LNCAP (cell line): ENCODE measurements at regions not wholly inside any gene's neighbourhood (a gene's known extent, or its start where the extent isn't known, plus 50 kb on each side); places are given as distances from the start of the nearest gene placed in this dataset.

Source experiments
- CTCF ChIP-seq: fragments of 450-650 bp; IDR thresholded peaks from 2 replicates; pipeline ENCODE4 v1.5.1; 2017; ENCODE audit warnings: mild to moderate bottlenecking

- TF ChIP-seq CTCF, result no peak
Observed at GRCh38 chr13:90622541-90622940, 724.9 kb upstream of the MIR17HG start.

DNA sequence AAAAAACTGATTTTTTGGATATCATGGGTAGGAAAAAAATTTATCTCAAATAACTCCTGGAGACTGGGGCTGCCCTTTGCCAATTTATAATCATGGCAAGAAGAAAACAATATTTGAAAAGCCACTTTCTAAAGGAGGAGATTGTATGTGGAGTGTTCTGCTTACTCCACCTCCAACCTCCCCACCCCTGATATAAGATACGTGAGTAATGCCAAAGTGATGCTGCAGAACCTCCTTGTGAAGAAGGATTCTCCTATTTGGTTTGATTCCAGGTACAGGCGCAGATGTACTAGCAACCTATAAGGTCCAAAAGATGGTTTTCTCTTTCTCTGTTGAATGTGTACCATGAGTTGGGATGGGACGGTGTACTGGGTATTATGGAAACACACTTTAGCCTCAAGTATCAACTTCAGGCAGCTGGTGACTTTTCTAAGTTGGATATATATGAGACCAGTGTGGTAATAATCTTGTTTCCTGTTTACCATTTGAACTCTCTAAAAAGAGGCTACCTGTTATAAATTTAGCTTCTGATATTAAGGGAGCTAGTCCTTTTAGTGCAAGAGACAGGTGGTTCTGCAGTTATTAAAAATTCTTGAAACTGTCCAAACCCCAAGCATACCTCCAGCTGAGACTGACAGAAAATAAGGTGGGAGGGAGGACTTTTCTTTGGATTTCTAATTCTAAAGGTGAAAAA, 724.0 kb upstream of the MIR17HG start:
- no peak for TF ChIP-seq CTCF

- no peak for TF ChIP-seq CTCF
Observed at GRCh38 chr13:90627813-90628212, 719.7 kb upstream of the MIR17HG start.

DNA sequence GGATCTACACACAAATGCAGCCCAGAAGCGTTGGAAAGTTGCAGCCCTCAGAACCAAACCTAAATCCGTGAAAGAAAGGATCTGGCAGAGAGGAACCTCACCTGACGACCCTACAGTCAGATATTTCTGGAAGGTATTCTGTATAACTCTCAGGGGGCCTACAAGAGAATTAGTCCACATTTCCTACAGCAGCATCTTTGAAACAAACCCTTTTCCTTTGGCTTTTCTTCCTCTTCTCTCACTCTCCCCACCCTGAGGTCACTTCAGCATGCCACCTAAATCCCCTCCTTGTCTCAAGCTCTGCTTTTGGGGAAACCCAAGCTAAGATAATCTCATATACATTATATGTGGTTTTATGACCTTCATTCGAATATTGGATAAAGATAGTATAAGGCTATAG, 719.0 kb upstream of the MIR17HG start:
- TF ChIP-seq CTCF, result no peak

DNA sequence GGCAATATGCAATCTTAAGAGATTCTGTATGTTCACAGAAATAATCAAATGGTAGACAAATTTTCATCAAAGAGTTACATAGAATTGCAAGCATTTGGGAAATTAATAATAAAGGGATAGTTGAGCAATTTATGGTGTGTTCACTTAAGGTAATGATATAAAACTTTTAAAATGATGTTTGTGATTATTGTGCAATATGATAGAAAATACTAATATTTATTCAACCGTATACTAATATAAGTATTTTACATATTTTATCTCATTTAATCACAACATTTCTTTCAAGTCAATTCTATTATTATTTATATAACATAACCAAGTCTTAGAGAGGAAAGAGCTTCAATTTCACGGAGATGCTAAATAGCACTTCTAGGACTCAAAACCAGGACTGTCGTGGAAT, 716.8 kb upstream of the MIR17HG start:
- TF ChIP-seq CTCF, result no peak

GRCh38 chr13:90632184-90632583, 715.3 kb upstream of the MIR17HG start:
- no peak for TF ChIP-seq CTCF

DNA sequence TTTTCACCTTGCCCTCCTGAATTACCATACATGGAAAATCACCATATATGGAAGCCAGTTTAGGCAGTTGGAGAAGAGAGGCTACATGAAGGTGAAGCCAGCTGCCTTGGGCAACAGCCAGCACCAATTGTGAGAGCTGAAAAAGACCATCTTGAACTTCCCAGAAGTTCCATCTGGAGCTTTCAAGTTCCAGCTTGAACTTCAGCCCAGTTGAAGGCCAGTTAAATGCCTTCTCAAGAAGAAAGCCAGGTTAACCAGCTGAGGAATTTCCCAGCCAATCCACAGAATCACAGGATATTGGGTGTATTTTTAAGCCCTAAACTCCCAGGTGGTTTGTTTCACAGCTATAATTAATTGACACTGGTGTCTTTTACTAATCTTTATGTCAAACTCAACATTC, 713.6 kb upstream of the MIR17HG start:
- TF ChIP-seq CTCF, result no peak

DNA sequence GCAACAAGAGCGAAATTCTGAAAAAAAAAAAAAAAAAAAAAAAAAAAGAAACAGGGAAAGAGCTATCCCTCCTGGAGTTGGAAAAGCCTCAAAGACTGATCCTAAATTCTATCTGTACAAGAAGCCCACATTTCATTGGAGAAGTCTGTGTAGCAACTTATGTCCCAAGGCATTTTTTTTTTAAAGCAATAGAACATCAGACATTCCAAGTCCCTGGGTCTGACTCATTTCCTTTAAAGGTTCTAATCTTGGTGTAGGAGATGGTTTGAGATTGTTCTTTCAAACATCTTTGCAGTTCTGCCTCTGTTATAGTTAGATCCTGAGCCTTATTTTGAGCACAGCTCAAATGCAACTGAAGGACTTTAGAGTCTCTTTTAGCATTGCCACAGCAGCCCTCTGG, 706.5 kb upstream of the MIR17HG start:
- TF ChIP-seq CTCF, result no peak
